Prostate gland (tissue), 2 donors: ENCODE measurements at regions not wholly inside any gene's neighbourhood (a gene's known extent, or its start where the extent isn't known, plus 50 kb on each side); places are given as distances from the start of the nearest gene placed in this dataset.

Source experiments
- CTCF ChIP-seq, 4 experiments: fragments of 200-600 bp in 2 of 4; fragments of 450-650 bp in 2 of 4; sonication (generic) in 2 of 4; IDR thresholded peaks; 1 replicate in 3 of 4; 2 replicates in 1 of 4; pipeline ENCODE4 v1.5.1; 2016 to 2019; ENCODE audit warnings: antibody characterized with exemption in 4 of 4, mild to moderate bottlenecking in 2 of 4, moderate library complexity in 2 of 4
- POLR2AphosphoS5 ChIP-seq: sonication (generic); formaldehyde crosslinking; IDR thresholded peaks from one replicate; pipeline ENCODE4 v1.6.1; 2017; ENCODE audit warnings: antibody characterized with exemption

DNA sequence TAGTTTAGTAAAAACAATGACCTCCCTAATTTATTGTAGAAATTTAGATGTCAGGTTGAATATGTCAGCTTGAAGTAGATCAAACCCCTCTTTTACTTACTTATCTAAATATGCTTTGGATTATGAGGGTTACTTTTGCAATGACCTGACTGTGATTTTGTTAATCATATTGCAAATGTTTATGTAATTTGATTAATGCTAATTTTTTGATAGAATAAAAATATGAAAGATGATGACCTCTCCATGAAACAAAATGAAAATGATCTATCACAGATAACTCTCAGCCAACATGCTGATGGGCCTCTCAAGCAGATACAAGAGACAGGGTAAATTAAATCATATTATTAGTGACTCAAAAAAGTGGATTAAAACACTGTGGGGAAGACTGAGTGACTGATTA, 131.0 kb downstream of the CEP57L1 start:
- TF ChIP-seq CTCF (IDR thresholded peaks at IDR 0.05) (no peak), POLR2AphosphoS5 (no peak)
